Ovary (tissue), 3 donors: ENCODE measurements at regions not wholly inside any gene's neighbourhood (a gene's known extent, or its start where the extent isn't known, plus 50 kb on each side); places are given as distances from the start of the nearest gene placed in this dataset.

ENCODE experiments used
- CTCF ChIP-seq, 3 donors: fragments of 450-650 bp in 2 of 3; fragments of 200-600 bp in 1 of 3; IDR thresholded peaks; one replicate each; pipeline versions ENCODE4 v1.5.1 to v1.8.0; 2016 to 2022; ENCODE audit warnings: antibody characterized with exemption in 3 of 3, mild to moderate bottlenecking in 1 of 3
- EP300 ChIP-seq: sonication (generic); formaldehyde crosslinking; IDR thresholded peaks from one replicate; pipeline ENCODE4 v1.6.1; 2017; ENCODE audit warnings: antibody characterized with exemption
- POLR2A ChIP-seq: fragments of 450-650 bp; IDR thresholded peaks from one replicate; pipeline ENCODE4 v1.6.1; 2017; ENCODE audit warnings: antibody characterized with exemption, mild to moderate bottlenecking, moderate library complexity
- donor health status: DM: no; HTN: no; CAD: no.

- TF ChIP-seq POLR2A (no peak), CTCF (IDR thresholded peaks at IDR 0.05) (no peak), EP300 (no peak)
Observed at GRCh38 chr12:114221136-114221833, 184.7 kb downstream of the TBX5 start.
